K562 (cell line): ENCODE measurements at regions not wholly inside any gene's neighbourhood (a gene's known extent, or its start where the extent isn't known, plus 50 kb on each side); places are given as distances from the start of the nearest gene placed in this dataset.

ENCODE experiments used
- ATAC-seq: fragments of 200-7000 bp; cut with Tn5 transposase; 3 replicates; pipeline ENCODE4 v1.9.1; 2020; ENCODE audit warnings: moderate library complexity
- BruUV-seq: library from RNA; stranded (reverse); fragments of 400-500 nt; replicated peaks from 2 replicates; lab custom pipeline; 2021; lab: Mats Ljungman, UMichigan
- CTCF ChIA-PET: fragments of 300-600 bp; formaldehyde crosslinking; extraction: SDS; loops from one replicate; lab custom pipeline; 2021; ENCODE audit warnings: low intra/inter-chr PET ratio; lab: Yijun Ruan, JAX
- POLR2A ChIA-PET: fragments of 300-600, 350-650 bp; sonication (Branson Sonifier 250); formaldehyde crosslinking; extraction: SDS; loops from one replicate; lab custom pipeline; 2021; ENCODE audit warnings: antibody characterized with exemption, inconsistent platforms; lab: Yijun Ruan, JAX
- DNase-seq, 4 experiments: peaks; one replicate each; pipeline versions ENCODE4 v3.0.0 to v3.0.0-alpha.2; 2011 to 2018; ENCODE audit warnings: low spot score in 3 of 4, mixed read lengths in 3 of 4; ENCODE audit errors: extremely low read depth in 1 of 4
- FAIRE-seq: peaks from 2 replicates; lab custom pipeline; 2011; peaks lifted over from hg19 to GRCh38; lab: Jason Lieb, UNC
- H2AFZ ChIP-seq: 2 replicates; pipeline ENCODE4 v1.6.0; 2011; ENCODE audit warnings: low read depth, low read length, control low read depth, inconsistent platforms
- H3K27ac ChIP-seq: fragments of 200-600 bp; 3 replicates; pipeline ENCODE4 v1.8.0; 2011; ENCODE audit warnings: low read depth, mild to moderate bottlenecking, control low read depth, inconsistent platforms, low read length, moderate library complexity, mixed read lengths; ENCODE audit errors: extremely low read depth
- H3K27me3 ChIP-seq, 2 experiments: fragments of 300-600 bp in 1 of 2; 2 replicates in 1 of 2; 3 replicates in 1 of 2; pipeline versions ENCODE4 v1.6.0 to v1.8.0; 2011; ENCODE audit warnings: inconsistent platforms in 2 of 2, low read length in 2 of 2, mild to moderate bottlenecking in 1 of 2, mixed read lengths in 1 of 2, moderate library complexity in 1 of 2; ENCODE audit not compliant: control insufficient read depth in 2 of 2, insufficient read depth in 2 of 2
- H3K36me3 ChIP-seq: fragments of 300-600 bp; 3 replicates; pipeline ENCODE4 v1.8.0; 2011; ENCODE audit warnings: mild to moderate bottlenecking, low read length, inconsistent platforms; ENCODE audit not compliant: control insufficient read depth, insufficient read depth
- H3K4me1 ChIP-seq, 2 experiments: fragments of 200-600 bp in 1 of 2; replicated peaks in 1 of 2; 2 replicates in 1 of 2; 3 replicates in 1 of 2; pipeline versions ENCODE4 v1.5.1 to v1.8.0; 2011; ENCODE audit warnings: inconsistent platforms in 2 of 2, low read length in 2 of 2, mild to moderate bottlenecking in 1 of 2, mixed read lengths in 1 of 2, moderate library complexity in 1 of 2; ENCODE audit not compliant: control insufficient read depth in 2 of 2, insufficient read depth in 2 of 2
- H3K4me2 ChIP-seq: 2 replicates; pipeline ENCODE4 v1.6.1; 2011; ENCODE audit warnings: low read length, control low read depth, inconsistent platforms, mixed read lengths; ENCODE audit not compliant: insufficient read depth
- H3K4me3 ChIP-seq: fragments of 200-600 bp; sonication (generic), shearing (Covaris generic); 2 replicates; pipeline ENCODE4 v1.5.1; 2016; ENCODE audit warnings: control low read depth, inconsistent platforms
- H3K79me2 ChIP-seq: fragments of 200-600 bp; 3 replicates; pipeline ENCODE4 v1.8.0; 2011; ENCODE audit warnings: low read length, inconsistent platforms; ENCODE audit not compliant: control insufficient read depth, insufficient read depth
- H3K9ac ChIP-seq, 2 experiments: 2 replicates each; pipeline versions ENCODE4 v1.6.0 to v1.6.1; 2011; ENCODE audit warnings: low read depth in 2 of 2, low read length in 2 of 2, control low read depth in 1 of 2, inconsistent platforms in 1 of 2, mild to moderate bottlenecking in 1 of 2, mixed read lengths in 1 of 2; ENCODE audit not compliant: insufficient read depth in 1 of 2
- H3K9me1 ChIP-seq: one replicate; pipeline ENCODE4 v1.6.0; 2011; ENCODE audit warnings: inconsistent platforms, mild to moderate bottlenecking, low read length, moderate library complexity; ENCODE audit not compliant: control insufficient read depth, insufficient read depth
- H3K9me3 ChIP-seq: replicated peaks from 2 replicates; pipeline ENCODE4 v1.5.1; 2011; ENCODE audit warnings: low read depth, low read length, inconsistent platforms; ENCODE audit not compliant: control insufficient read depth, insufficient read depth
- H4K20me1 ChIP-seq: replicated peaks from 2 replicates; pipeline ENCODE4 v1.6.1; 2011; ENCODE audit warnings: low read length, inconsistent platforms, mixed read lengths; ENCODE audit not compliant: control insufficient read depth, insufficient read depth
- CBFB ChIP-seq: sonication (generic); formaldehyde crosslinking; IDR thresholded peaks from 2 replicates; pipeline ENCODE4 v1.4.0; 2020; ENCODE audit warnings: mild to moderate bottlenecking, missing genetic modification reagents
- ELF4 ChIP-seq: fragments of 450-650 bp; formaldehyde crosslinking; IDR thresholded peaks from 2 replicates; pipeline ENCODE4 v1.4.0; 2022; ENCODE audit warnings: missing genetic modification characterization
- ETS2 ChIP-seq: IDR thresholded peaks from 2 replicates; pipeline ENCODE4 v1.6.1; 2016; ENCODE audit warnings: borderline replicate concordance, missing genetic modification characterization, mild to moderate bottlenecking, moderate library complexity, missing compliant biosample characterization; ENCODE audit not compliant: poor library complexity, severe bottlenecking
- ILF3 ChIP-seq: fragments of 450-650 bp; IDR thresholded peaks from 2 replicates; pipeline ENCODE4 v1.6.1; 2018; ENCODE audit warnings: antibody characterized with exemption, mild to moderate bottlenecking, moderate library complexity, borderline replicate concordance
- KLF16 ChIP-seq: IDR thresholded peaks from 2 replicates; pipeline ENCODE4 v1.6.1; 2016; ENCODE audit warnings: antibody characterized with exemption
- MEIS2 ChIP-seq: fragments of 450-650 bp; IDR thresholded peaks from 2 replicates; pipeline ENCODE4 v1.6.1; 2014; ENCODE audit warnings: mild to moderate bottlenecking; ENCODE audit not compliant: partially characterized antibody
- PHB ChIP-seq: fragments of 250-450 bp; sonication (Bioruptor Pico); IDR thresholded peaks from 2 replicates; pipeline ENCODE4 v1.5.0; 2021
- SRSF9 ChIP-seq: fragments of 200-400 bp; formaldehyde crosslinking; IDR thresholded peaks from 2 replicates; pipeline ENCODE4 v1.6.1; 2017; ENCODE audit warnings: low read depth, low read length, borderline replicate concordance
- U2AF1 ChIP-seq: fragments of 200-400 bp; formaldehyde crosslinking; optimal IDR thresholded peaks from 2 replicates; pipeline ENCODE3; 2017; ENCODE audit warnings: mild to moderate bottlenecking, low read depth, low read length, moderate library complexity
- ZKSCAN3 ChIP-seq: fragments of 250-450 bp; sonication (Bioruptor Pico); IDR thresholded peaks from 2 replicates; pipeline ENCODE4 v1.4.0; 2020
- ZNF12 ChIP-seq: sonication (generic); formaldehyde crosslinking; IDR thresholded peaks from 2 replicates; pipeline ENCODE4 v1.4.0; 2020; ENCODE audit warnings: mild to moderate bottlenecking, missing genetic modification reagents
- ZNF583 ChIP-seq: fragments of 250-450 bp; sonication (Bioruptor Pico); IDR thresholded peaks from 2 replicates; pipeline ENCODE4 v1.4.0; 2020
- ZNF644 ChIP-seq: fragments of 200-800 bp; sonication (Bioruptor generic); IDR thresholded peaks from 2 replicates; pipeline ENCODE4 v1.6.1; 2016; ENCODE audit warnings: low read depth, missing genetic modification characterization, missing compliant biosample characterization
- WGBS: fragments of 100-300 bp; shearing (Covaris generic); methylation state at CpG from one replicate; pipeline ENCODE4 v1.1.6; 2016; ENCODE audit warnings: low coverage, mixed read lengths; ENCODE audit not compliant: insufficient coverage; ENCODE audit errors: missing lambda C conversion rate; 5-methylcytosine and 5-hydroxymethylcytosine counted together
- in situ Hi-C: fragments of 300-500 bp; cut with MboI; formaldehyde crosslinking; loops from 4 replicates; pipeline ENCODE4 v1.15.0; 2018; ENCODE audit warnings: inconsistent platforms, mixed read lengths
- intact Hi-C: fragments of 100-400 bp; cut with micrococcal nuclease; formaldehyde crosslinking; loops from 2 replicates; pipeline ENCODE4 v1.14.2; 2022
- TF ChIP-seq, protein P1 (sequence below), 3 experiments: IDR thresholded peaks in 2 of 3; conservative IDR thresholded peaks in 1 of 3; 2 replicates each; pipeline ENCODE4 v1.5.1; 2011 to 2012; ENCODE audit warnings: low read length in 3 of 3, mild to moderate bottlenecking in 3 of 3, control low read depth in 2 of 3, improper control_type of control experiment in 1 of 3, inconsistent platforms in 1 of 3, low read depth in 1 of 3, mixed read lengths in 1 of 3, moderate library complexity in 1 of 3; ENCODE audit not compliant: insufficient read depth in 2 of 3

DNA sequence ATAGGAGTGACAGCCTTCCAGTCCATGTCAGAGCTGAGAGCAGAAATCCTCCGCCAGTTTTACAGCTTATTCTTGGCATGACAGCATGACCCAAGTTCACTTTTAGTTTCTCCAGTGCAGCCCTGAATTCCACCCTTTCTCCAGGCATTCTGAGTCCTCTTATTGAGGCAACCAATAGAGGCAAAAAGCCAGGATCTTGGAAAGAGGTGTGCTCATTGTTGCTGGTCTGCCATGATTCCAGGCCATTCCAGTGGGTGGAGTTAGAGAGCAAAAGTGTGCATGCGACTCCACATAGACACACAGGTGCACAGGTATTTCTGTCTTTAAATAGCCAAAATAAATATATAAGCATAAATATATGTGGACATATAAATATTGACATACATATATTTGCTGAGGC, 224.7 kb upstream of the ADARB2 start:
- intact Hi-C loops = no loop called here
- ChIA-PET CTCF (no interaction called here), POLR2A (no interaction called here)
- 3% methylated on average over 2 of the region's 2 CpGs for WGBS
- in situ Hi-C loops = no loop called here
- Histone ChIP-seq H4K20me1 (no peaks in the 10 kb centered on the region; the same call in 1 of the 2 replicates), H3K4me2 (no peak overlapping the region), H3K27me3 (peaks cover 0 to 10% of the 10 kb centered on the region in 2 experiments; a peak in 1 of 5 replicates), H3K27ac (no peak overlapping the region), H3K36me3 (no peaks in the 10 kb centered on the region), H3K9me3 (no peaks in the 10 kb centered on the region), H3K79me2 (no peaks in the 10 kb centered on the region), H3K9ac (no peak overlapping the region), H3K4me3 (no peak overlapping the region), H2AFZ (no peak overlapping the region), H3K4me1 (no peaks in the 10 kb centered on the region), H3K9me1 (no peaks in the 10 kb centered on the region)
- BruUV-seq = no TSS peak
- no peak for FAIRE-seq
- DNase-seq = peak in 2 of 4 experiments; percentile 6 to 10
- ATAC-seq = no peak
- TF ChIP-seq, protein P1, sequence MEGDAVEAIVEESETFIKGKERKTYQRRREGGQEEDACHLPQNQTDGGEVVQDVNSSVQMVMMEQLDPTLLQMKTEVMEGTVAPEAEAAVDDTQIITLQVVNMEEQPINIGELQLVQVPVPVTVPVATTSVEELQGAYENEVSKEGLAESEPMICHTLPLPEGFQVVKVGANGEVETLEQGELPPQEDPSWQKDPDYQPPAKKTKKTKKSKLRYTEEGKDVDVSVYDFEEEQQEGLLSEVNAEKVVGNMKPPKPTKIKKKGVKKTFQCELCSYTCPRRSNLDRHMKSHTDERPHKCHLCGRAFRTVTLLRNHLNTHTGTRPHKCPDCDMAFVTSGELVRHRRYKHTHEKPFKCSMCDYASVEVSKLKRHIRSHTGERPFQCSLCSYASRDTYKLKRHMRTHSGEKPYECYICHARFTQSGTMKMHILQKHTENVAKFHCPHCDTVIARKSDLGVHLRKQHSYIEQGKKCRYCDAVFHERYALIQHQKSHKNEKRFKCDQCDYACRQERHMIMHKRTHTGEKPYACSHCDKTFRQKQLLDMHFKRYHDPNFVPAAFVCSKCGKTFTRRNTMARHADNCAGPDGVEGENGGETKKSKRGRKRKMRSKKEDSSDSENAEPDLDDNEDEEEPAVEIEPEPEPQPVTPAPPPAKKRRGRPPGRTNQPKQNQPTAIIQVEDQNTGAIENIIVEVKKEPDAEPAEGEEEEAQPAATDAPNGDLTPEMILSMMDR (IDR thresholded peaks at IDR 0.05 in 2 of 3, conservative IDR thresholded peaks at IDR 0.05 in 1 of 3; ENCODE audit: insufficient read depth in 2 of 3, low read depth in 1 of 3, low read length in 3 of 3) = peak; percentile 12 to 28 (median 21); a peak in 2 of 6 replicates
- no peak for TF ChIP-seq U2AF1
- no peak for TF ChIP-seq ZKSCAN3 (CRISPR knock-in tag)

GRCh38 chr10:1960982-1961381, 223.7 kb upstream of the ADARB2 start:
- WGBS = 0% methylated on average over 2 of the region's 2 CpGs
- Histone ChIP-seq H3K9me1 (no peaks in the 10 kb centered on the region), H3K27me3 (peaks cover 0 to 10% of the 10 kb centered on the region in 2 experiments; a peak in 1 of 5 replicates), H3K4me3 (no peak overlapping the region), H3K79me2 (no peaks in the 10 kb centered on the region), H3K27ac (no peak overlapping the region), H3K4me2 (no peak overlapping the region), H4K20me1 (no peaks in the 10 kb centered on the region), H3K9ac (no peak overlapping the region), H3K9me3 (no peaks in the 10 kb centered on the region), H3K36me3 (no peaks in the 10 kb centered on the region), H2AFZ (no peak overlapping the region), H3K4me1 (no peaks in the 10 kb centered on the region)
- intact Hi-C loops (no loop called here), in situ Hi-C loops (no loop called here)
- no TSS peak for BruUV-seq
- FAIRE-seq (no peak), DNase-seq (no peak), ATAC-seq (no peak)
- ChIA-PET CTCF (no interaction called here), POLR2A (no interaction called here)
- TF ChIP-seq ZNF583 (CRISPR knock-in tag) (no peak), ZNF644 (no peak), PHB (CRISPR knock-in tag) (no peak), ELF4 (CRISPR knock-in tag) (no peak), ZNF12 (CRISPR knock-in tag) (no peak), MEIS2 (no peak), SRSF9 (no peak), CBFB (CRISPR knock-in tag) (no peak), ILF3 (no peak), ETS2 (tag) (no peak), KLF16 (no peak)
